ENCODE measurements at regions not wholly inside any gene's neighbourhood (a gene's known extent, or its start where the extent isn't known, plus 50 kb on each side); places are given as distances from the start of the nearest gene placed in this dataset.

- ChIA-PET CTCF (interaction anchor here (0.7 to 2.0 kb wide), 2 partner anchors 14 to 17 kb away, joined by 3 to 5 read pairs; no protein-coding TSS in a partner anchor), POLR2A (no interaction called here)
- no peak for DNase-seq (ENCODE audit: extremely low spot score)
- no peak for TF ChIP-seq CTCF (IDR thresholded peaks at IDR 0.05; ENCODE audit: control extremely low read depth, extremely low read depth, low read depth, missing control alignments)
Observed at GRCh38 chr7:67608806-67609205, 612.2 kb downstream of the TYW1 start.

- ChIA-PET CTCF (interaction anchor here (2.0 kb wide), 1 partner anchor 12 kb away, joined by 5 read pairs; no protein-coding TSS in a partner anchor), POLR2A (no interaction called here)
- TF ChIP-seq CTCF (IDR thresholded peaks at IDR 0.05; ENCODE audit: control extremely low read depth, extremely low read depth, low read depth, missing control alignments) = no peak
- no peak for DNase-seq (ENCODE audit: extremely low spot score)
Observed at GRCh38 chr7:67610897-67611296, 614.3 kb downstream of the TYW1 start.

GRCh38 chr7:67614843-67615242 is 618.2 kb downstream of the TYW1 start:
- ChIA-PET CTCF (interaction anchor here (4.3 kb wide), 1 partner anchor 11 kb away, joined by 22 read pairs; no protein-coding TSS in a partner anchor), POLR2A (no interaction called here)
- no peak for TF ChIP-seq CTCF (IDR thresholded peaks at IDR 0.05; ENCODE audit: control extremely low read depth, extremely low read depth, low read depth, missing control alignments)
- no peak for DNase-seq (ENCODE audit: extremely low spot score)

- no peak for DNase-seq (ENCODE audit: extremely low spot score)
- ChIA-PET CTCF (no interaction called here), POLR2A (no interaction called here)
- TF ChIP-seq CTCF (IDR thresholded peaks at IDR 0.05; ENCODE audit: control extremely low read depth, extremely low read depth, low read depth, missing control alignments) = no peak
Observed at GRCh38 chr7:67616517-67616916, 619.9 kb downstream of the TYW1 start.

- ChIA-PET POLR2A (no interaction called here), CTCF (no interaction called here)
- DNase-seq (ENCODE audit: extremely low spot score) = no peak
- no peak for TF ChIP-seq CTCF (IDR thresholded peaks at IDR 0.05; ENCODE audit: control extremely low read depth, extremely low read depth, low read depth, missing control alignments)
Observed at GRCh38 chr7:67618556-67619162, 622.0 kb downstream of the TYW1 start.

- no peak for DNase-seq (ENCODE audit: extremely low spot score)
- ChIA-PET POLR2A (no interaction called here), CTCF (no interaction called here)
- TF ChIP-seq CTCF (IDR thresholded peaks at IDR 0.05; ENCODE audit: control extremely low read depth, extremely low read depth, low read depth, missing control alignments) = no peak
Observed at GRCh38 chr7:67619175-67619574, 622.5 kb downstream of the TYW1 start.
